ENCODE measurements at regions not wholly inside any gene's neighbourhood (a gene's known extent, or its start where the extent isn't known, plus 50 kb on each side); places are given as distances from the start of the nearest gene placed in this dataset.

DNA sequence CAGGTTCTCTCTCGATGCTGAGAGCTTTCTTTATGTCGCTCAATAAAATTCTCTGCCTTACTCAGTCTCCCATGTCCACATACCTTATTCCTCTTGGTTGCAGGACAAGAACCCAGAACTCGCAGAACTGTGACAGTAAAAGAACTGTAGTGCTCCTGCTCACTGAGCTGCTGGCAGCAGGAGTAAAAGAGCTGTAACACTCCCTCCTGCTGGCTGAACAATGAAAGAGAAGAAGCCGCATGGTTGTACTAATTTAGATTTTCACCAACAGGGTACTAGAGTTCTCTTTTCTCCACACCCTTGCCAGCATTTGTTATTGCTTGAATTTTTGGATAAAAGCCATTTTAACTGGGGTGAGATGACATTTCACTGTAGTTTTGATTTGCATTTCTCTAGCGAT lies 433.2 kb downstream of the GUCY1A2 start:
- Histone ChIP-seq H4K8ac (replicated peaks; ENCODE audit: insufficient read length, low read depth, low read length) (no peak overlapping the region), H4K5ac (ENCODE audit: insufficient read length, low read depth, low read length) (no peak overlapping the region), H2AK5ac (ENCODE audit: insufficient read length, low read length) (no peak overlapping the region), H3K23ac (ENCODE audit: insufficient read length, low read depth, low read length) (no peak overlapping the region), H2AFZ (ENCODE audit: low read length) (no peak overlapping the region), H2BK5ac (ENCODE audit: insufficient read length, low read length) (no peak overlapping the region), H2BK120ac (ENCODE audit: low read depth, low read length, poor library complexity, severe bottlenecking) (no peak overlapping the region), H4K91ac (ENCODE audit: insufficient read length, low read depth, low read length) (no peak overlapping the region), H3K79me2 (ENCODE audit: insufficient read depth, low read length) (no peaks in the 10 kb centered on the region), H3K79me1 (ENCODE audit: insufficient read depth, low read depth, low read length, poor library complexity, severe bottlenecking) (no peaks in the 10 kb centered on the region), H3K27ac (ENCODE audit: insufficient read length, low read depth, low read length) (no peak overlapping the region), H2BK20ac (ENCODE audit: low read depth, low read length, poor library complexity, severe bottlenecking) (no peak overlapping the region), H3K9ac (ENCODE audit: extremely low read depth, insufficient read length, low read length) (no peak overlapping the region), H3K4me2 (ENCODE audit: insufficient read depth, insufficient read length, low read length) (no peak overlapping the region), H3K27me3 (ENCODE audit: insufficient read depth, low read length) (no peaks in the 10 kb centered on the region), H3K4ac (ENCODE audit: low read depth, low read length) (no peak overlapping the region), H3K18ac (ENCODE audit: insufficient read length, low read depth, low read length) (no peak overlapping the region), H4K20me1 (ENCODE audit: control insufficient read depth, insufficient read depth, insufficient read length) (no peaks in the 10 kb centered on the region), H2BK15ac (ENCODE audit: low read depth, low read length) (no peak overlapping the region), H3K9me3 (ENCODE audit: control insufficient read depth, low read depth, low read length) (no peaks in the 10 kb centered on the region), H3K4me1 (ENCODE audit: insufficient read depth, low read length) (no peaks in the 10 kb centered on the region), H2BK12ac (ENCODE audit: insufficient read length, low read depth, low read length) (no peak overlapping the region), H3T11ph (ENCODE audit: low read length) (no peak overlapping the region), H3K56ac (ENCODE audit: insufficient read length, low read depth, low read length) (no peak overlapping the region), H3K23me2 (ENCODE audit: insufficient read length, low read depth, low read length, poor library complexity, severe bottlenecking) (no peaks in the 10 kb centered on the region), H3K14ac (ENCODE audit: insufficient read depth, low read length) (no peak overlapping the region)
- H3K27me3 Mint-ChIP-seq (ENCODE audit: low read depth) = no peaks in the 10 kb centered on the region
- DNase-seq = peak; percentile 59
- H3K4me1 Mint-ChIP-seq = no peaks in the 10 kb centered on the region
- no peaks in the 10 kb centered on the region; a peak in 3 of 7 replicates for H3K36me3 Mint-ChIP-seq (ENCODE audit: insufficient read depth in 1 of 3, low read depth in 3 of 3)
- TF ChIP-seq, protein P1, sequence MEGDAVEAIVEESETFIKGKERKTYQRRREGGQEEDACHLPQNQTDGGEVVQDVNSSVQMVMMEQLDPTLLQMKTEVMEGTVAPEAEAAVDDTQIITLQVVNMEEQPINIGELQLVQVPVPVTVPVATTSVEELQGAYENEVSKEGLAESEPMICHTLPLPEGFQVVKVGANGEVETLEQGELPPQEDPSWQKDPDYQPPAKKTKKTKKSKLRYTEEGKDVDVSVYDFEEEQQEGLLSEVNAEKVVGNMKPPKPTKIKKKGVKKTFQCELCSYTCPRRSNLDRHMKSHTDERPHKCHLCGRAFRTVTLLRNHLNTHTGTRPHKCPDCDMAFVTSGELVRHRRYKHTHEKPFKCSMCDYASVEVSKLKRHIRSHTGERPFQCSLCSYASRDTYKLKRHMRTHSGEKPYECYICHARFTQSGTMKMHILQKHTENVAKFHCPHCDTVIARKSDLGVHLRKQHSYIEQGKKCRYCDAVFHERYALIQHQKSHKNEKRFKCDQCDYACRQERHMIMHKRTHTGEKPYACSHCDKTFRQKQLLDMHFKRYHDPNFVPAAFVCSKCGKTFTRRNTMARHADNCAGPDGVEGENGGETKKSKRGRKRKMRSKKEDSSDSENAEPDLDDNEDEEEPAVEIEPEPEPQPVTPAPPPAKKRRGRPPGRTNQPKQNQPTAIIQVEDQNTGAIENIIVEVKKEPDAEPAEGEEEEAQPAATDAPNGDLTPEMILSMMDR (conservative IDR thresholded peaks at IDR 0.05) = peak; percentile 64
- no peak overlapping the region for H3K4me3 Mint-ChIP-seq
- no peak overlapping the region for H3K27ac Mint-ChIP-seq
- peaks cover 3 to 5% of the 10 kb centered on the region in 2 experiments; a peak in 3 of 5 replicates for H3K9me3 Mint-ChIP-seq
- WGBS (ENCODE audit: extremely low coverage, insufficient read length, low lambda C conversion rate) = no CpG with 5 or more reads among the region's 5 CpGs

Measured in H9 (cell line).